NCI-H2227 (cell line): ENCODE measurements at regions not wholly inside any gene's neighbourhood (a gene's known extent, or its start where the extent isn't known, plus 50 kb on each side); places are given as distances from the start of the nearest gene placed in this dataset.

Source experiments
- DNase-seq: peaks from one replicate; lab custom pipeline; 2025; ENCODE audit not compliant: unreplicated experiment; lab: John Stamatoyannopoulos, UW

- no peak for DNase-seq
Observed at GRCh38 chr18:78925557-78926242, 53.9 kb upstream of the SALL3 start.

GRCh38 chr18:78926243-78926615, 53.4 kb upstream of the SALL3 start:
- DNase-seq, result no peak

GRCh38 chr18:78927156-78927555, 52.5 kb upstream of the SALL3 start:
- DNase-seq, result no peak

- DNase-seq, result no peak
Observed at GRCh38 chr18:78927616-78928015, 52.0 kb upstream of the SALL3 start.

- no peak for DNase-seq
Observed at GRCh38 chr18:78928076-78928475, 51.5 kb upstream of the SALL3 start.

GRCh38 chr18:78929516-78929915, 50.1 kb upstream of the SALL3 start:
- DNase-seq, result no peak
